ENCODE measurements at regions not wholly inside any gene's neighbourhood (a gene's known extent, or its start where the extent isn't known, plus 50 kb on each side); places are given as distances from the start of the nearest gene placed in this dataset.

- H3K79me2 ChIP-seq: no peaks in the 10 kb centered on the region
- TF ChIP-seq, protein P1, sequence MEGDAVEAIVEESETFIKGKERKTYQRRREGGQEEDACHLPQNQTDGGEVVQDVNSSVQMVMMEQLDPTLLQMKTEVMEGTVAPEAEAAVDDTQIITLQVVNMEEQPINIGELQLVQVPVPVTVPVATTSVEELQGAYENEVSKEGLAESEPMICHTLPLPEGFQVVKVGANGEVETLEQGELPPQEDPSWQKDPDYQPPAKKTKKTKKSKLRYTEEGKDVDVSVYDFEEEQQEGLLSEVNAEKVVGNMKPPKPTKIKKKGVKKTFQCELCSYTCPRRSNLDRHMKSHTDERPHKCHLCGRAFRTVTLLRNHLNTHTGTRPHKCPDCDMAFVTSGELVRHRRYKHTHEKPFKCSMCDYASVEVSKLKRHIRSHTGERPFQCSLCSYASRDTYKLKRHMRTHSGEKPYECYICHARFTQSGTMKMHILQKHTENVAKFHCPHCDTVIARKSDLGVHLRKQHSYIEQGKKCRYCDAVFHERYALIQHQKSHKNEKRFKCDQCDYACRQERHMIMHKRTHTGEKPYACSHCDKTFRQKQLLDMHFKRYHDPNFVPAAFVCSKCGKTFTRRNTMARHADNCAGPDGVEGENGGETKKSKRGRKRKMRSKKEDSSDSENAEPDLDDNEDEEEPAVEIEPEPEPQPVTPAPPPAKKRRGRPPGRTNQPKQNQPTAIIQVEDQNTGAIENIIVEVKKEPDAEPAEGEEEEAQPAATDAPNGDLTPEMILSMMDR (IDR thresholded peaks at IDR 0.05): no peak
- H3K4me3 ChIP-seq (ENCODE audit: low read depth, low read length): no peak overlapping the region
- H3K27me3 ChIP-seq (ENCODE audit: control insufficient read depth, insufficient read depth, low read length): no peaks in the 10 kb centered on the region
- H3K4me1 ChIP-seq: no peaks in the 10 kb centered on the region
- H3K27ac ChIP-seq: no peak overlapping the region
- no peak overlapping the region for H3K4me2 ChIP-seq (ENCODE audit: low read length)
- H3K9me3 ChIP-seq (ENCODE audit: control insufficient read depth, low read length): no peaks in the 10 kb centered on the region
- no peaks in the 10 kb centered on the region for H3K36me3 ChIP-seq (ENCODE audit: control insufficient read depth, insufficient read depth, low read length)
- no peak overlapping the region for H3K9ac ChIP-seq
- no peak overlapping the region for H2AFZ ChIP-seq
These were observed 458.5 kb upstream of the ACVR2A start for GRCh38 chr2:147386284-147386683.

DNA sequence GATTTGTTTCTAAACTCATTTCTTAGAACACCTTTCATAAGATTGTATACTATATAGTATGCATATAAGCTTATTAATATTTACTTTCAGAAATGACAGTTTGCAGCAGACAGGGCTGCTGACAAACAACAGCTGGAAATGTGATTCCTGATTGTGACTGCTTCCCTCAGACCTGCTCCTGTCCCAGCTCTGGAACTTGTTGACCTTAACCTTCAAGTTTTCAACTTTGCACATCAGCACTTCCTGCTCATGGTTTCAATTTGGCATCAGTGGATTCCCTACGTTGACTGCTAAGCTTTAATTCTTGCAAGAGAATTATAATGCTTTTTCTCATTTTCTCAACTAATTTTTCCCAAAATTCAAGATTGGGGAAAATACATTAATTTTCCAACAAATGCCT, 459.2 kb upstream of the ACVR2A start:
- no peak overlapping the region for H3K4me3 ChIP-seq (ENCODE audit: low read depth, low read length)
- no peak overlapping the region for H3K4me2 ChIP-seq (ENCODE audit: low read length)
- no peaks in the 10 kb centered on the region for H3K79me2 ChIP-seq
- H3K27ac ChIP-seq: no peak overlapping the region
- TF ChIP-seq, protein P1 (IDR thresholded peaks at IDR 0.05): no peak
- H3K4me1 ChIP-seq: no peaks in the 10 kb centered on the region
- no peaks in the 10 kb centered on the region for H3K9me3 ChIP-seq (ENCODE audit: control insufficient read depth, low read length)
- no peak overlapping the region for H2AFZ ChIP-seq
- H3K9ac ChIP-seq: no peak overlapping the region
- no peaks in the 10 kb centered on the region for H3K27me3 ChIP-seq (ENCODE audit: control insufficient read depth, insufficient read depth, low read length)
- H3K36me3 ChIP-seq (ENCODE audit: control insufficient read depth, insufficient read depth, low read length): no peaks in the 10 kb centered on the region

GRCh38 chr2:147384659-147385058, 460.2 kb upstream of the ACVR2A start:
- TF ChIP-seq, protein P1 (IDR thresholded peaks at IDR 0.05): no peak
- no peaks in the 10 kb centered on the region for H3K9me3 ChIP-seq (ENCODE audit: control insufficient read depth, low read length)
- no peaks in the 10 kb centered on the region for H3K4me1 ChIP-seq
- no peaks in the 10 kb centered on the region for H3K36me3 ChIP-seq (ENCODE audit: control insufficient read depth, insufficient read depth, low read length)
- no peak overlapping the region for H3K9ac ChIP-seq
- no peak overlapping the region for H3K4me2 ChIP-seq (ENCODE audit: low read length)
- H2AFZ ChIP-seq: no peak overlapping the region
- no peaks in the 10 kb centered on the region for H3K79me2 ChIP-seq
- no peak overlapping the region for H3K27ac ChIP-seq
- no peaks in the 10 kb centered on the region for H3K27me3 ChIP-seq (ENCODE audit: control insufficient read depth, insufficient read depth, low read length)
- H3K4me3 ChIP-seq (ENCODE audit: low read depth, low read length): no peak overlapping the region

GRCh38 chr2:147382322-147382948, 462.4 kb upstream of the ACVR2A start:
- Histone ChIP-seq H3K27me3 (ENCODE audit: control insufficient read depth, insufficient read depth, low read length) (no peaks in the 10 kb centered on the region), H3K9ac (no peak overlapping the region), H3K4me2 (ENCODE audit: low read length) (no peak overlapping the region), H3K79me2 (no peaks in the 10 kb centered on the region), H3K9me3 (ENCODE audit: control insufficient read depth, low read length) (no peaks in the 10 kb centered on the region), H3K4me1 (no peaks in the 10 kb centered on the region), H3K4me3 (ENCODE audit: low read depth, low read length) (no peak overlapping the region), H2AFZ (no peak overlapping the region), H3K27ac (no peak overlapping the region), H3K36me3 (ENCODE audit: control insufficient read depth, insufficient read depth, low read length) (no peaks in the 10 kb centered on the region)
- TF ChIP-seq, protein P1 (IDR thresholded peaks at IDR 0.05): no peak

DNA sequence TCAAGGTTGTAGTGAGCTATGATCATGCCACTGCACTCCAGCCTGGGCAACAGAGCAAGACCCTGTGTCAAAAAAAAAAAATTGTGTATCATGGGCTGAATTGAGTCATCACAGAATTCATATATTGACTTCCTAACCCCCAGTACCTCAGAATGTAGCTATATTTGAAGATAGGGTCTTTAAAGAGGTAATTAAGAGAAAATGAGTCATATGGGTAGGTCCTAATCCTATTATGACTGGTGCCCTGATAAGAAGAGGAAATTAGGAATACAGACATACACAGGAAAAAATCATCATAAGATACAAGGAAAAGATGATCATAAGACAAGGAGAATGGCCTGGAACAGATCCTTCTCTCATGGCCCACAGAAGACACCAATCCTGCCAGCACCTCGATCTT, 466.4 kb upstream of the ACVR2A start:
- Histone ChIP-seq H3K4me1 (no peaks in the 10 kb centered on the region), H3K27me3 (ENCODE audit: control insufficient read depth, insufficient read depth, low read length) (no peaks in the 10 kb centered on the region), H3K79me2 (no peaks in the 10 kb centered on the region), H2AFZ (no peak overlapping the region), H3K4me2 (ENCODE audit: low read length) (no peak overlapping the region), H3K9ac (no peak overlapping the region), H3K4me3 (ENCODE audit: low read depth, low read length) (no peak overlapping the region), H3K9me3 (ENCODE audit: control insufficient read depth, low read length) (no peaks in the 10 kb centered on the region), H3K27ac (no peak overlapping the region), H3K36me3 (ENCODE audit: control insufficient read depth, insufficient read depth, low read length) (no peaks in the 10 kb centered on the region)
- TF ChIP-seq, protein P1 (IDR thresholded peaks at IDR 0.05): no peak

Measured in parathyroid adenoma (tissue), 2 donors.